ENCODE measurements at regions not wholly inside any gene's neighbourhood (a gene's known extent, or its start where the extent isn't known, plus 50 kb on each side); places are given as distances from the start of the nearest gene placed in this dataset.

GRCh38 chr4:138330531-138330930 is 88.4 kb upstream of the SLC7A11 start:
- H3K36me3 ChIP-seq = no peaks in the 10 kb centered on the region
- no peak for DNase-seq
- no peaks in the 10 kb centered on the region for H3K4me1 ChIP-seq
- intact Hi-C loops (cut with DNase I; ENCODE audit: low total_unique reads) = no loop called here
- H3K27me3 ChIP-seq = no peaks in the 10 kb centered on the region
- H3K4me3 ChIP-seq = no peak overlapping the region
- no peak for TF ChIP-seq POLR2A (IDR thresholded peaks at IDR 0.05)
- TF ChIP-seq, protein P1, sequence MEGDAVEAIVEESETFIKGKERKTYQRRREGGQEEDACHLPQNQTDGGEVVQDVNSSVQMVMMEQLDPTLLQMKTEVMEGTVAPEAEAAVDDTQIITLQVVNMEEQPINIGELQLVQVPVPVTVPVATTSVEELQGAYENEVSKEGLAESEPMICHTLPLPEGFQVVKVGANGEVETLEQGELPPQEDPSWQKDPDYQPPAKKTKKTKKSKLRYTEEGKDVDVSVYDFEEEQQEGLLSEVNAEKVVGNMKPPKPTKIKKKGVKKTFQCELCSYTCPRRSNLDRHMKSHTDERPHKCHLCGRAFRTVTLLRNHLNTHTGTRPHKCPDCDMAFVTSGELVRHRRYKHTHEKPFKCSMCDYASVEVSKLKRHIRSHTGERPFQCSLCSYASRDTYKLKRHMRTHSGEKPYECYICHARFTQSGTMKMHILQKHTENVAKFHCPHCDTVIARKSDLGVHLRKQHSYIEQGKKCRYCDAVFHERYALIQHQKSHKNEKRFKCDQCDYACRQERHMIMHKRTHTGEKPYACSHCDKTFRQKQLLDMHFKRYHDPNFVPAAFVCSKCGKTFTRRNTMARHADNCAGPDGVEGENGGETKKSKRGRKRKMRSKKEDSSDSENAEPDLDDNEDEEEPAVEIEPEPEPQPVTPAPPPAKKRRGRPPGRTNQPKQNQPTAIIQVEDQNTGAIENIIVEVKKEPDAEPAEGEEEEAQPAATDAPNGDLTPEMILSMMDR (IDR thresholded peaks at IDR 0.05) = no peak
- H3K9me3 ChIP-seq = no peaks in the 10 kb centered on the region
- H3K27ac ChIP-seq = no peak overlapping the region

DNA sequence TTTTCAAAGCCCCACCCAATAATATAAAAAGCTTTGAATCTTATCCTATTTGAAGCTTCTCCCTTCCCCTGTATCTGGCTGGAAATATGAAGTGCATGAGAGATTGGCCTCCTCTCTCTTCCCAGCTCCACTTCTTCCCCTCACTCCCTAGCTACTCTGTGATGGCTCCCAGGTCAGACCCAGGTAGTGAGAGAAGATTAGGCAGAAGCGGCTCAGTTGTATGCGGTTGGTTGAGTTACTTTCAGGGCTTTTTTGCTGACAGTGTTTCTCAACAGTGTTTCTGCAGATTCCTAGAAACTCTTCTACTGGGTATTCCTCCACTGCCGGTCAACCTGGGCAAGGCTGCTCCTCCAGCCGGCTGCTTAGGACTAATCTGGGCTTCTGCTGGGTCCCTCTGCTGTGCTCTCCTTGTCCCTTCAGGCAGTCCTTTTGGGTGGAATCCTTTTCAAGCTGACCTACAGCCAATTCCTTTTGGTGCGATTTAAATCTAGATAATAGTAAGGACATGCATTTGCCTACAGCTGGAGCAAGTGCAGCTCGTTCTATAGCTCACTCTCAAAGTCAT is 87.4 kb upstream of the SLC7A11 start:
- H3K27me3 ChIP-seq = no peaks in the 10 kb centered on the region
- TF ChIP-seq, protein P1 (IDR thresholded peaks at IDR 0.05) = no peak
- no peak for TF ChIP-seq POLR2A (IDR thresholded peaks at IDR 0.05)
- no peaks in the 10 kb centered on the region for H3K4me1 ChIP-seq
- H3K36me3 ChIP-seq = no peaks in the 10 kb centered on the region
- intact Hi-C loops (cut with DNase I; ENCODE audit: low total_unique reads) = no loop called here
- H3K4me3 ChIP-seq = no peak overlapping the region
- no peaks in the 10 kb centered on the region for H3K9me3 ChIP-seq
- H3K27ac ChIP-seq = no peak overlapping the region
- no peak for DNase-seq

GRCh38 chr4:138327338-138327737 is 85.2 kb upstream of the SLC7A11 start:
- Histone ChIP-seq H3K4me1 (no peaks in the 10 kb centered on the region), H3K9me3 (no peaks in the 10 kb centered on the region), H3K4me3 (no peak overlapping the region), H3K36me3 (no peaks in the 10 kb centered on the region), H3K27me3 (no peaks in the 10 kb centered on the region), H3K27ac (no peak overlapping the region)
- TF ChIP-seq, protein P1 (IDR thresholded peaks at IDR 0.05) = no peak
- TF ChIP-seq POLR2A (IDR thresholded peaks at IDR 0.05) = no peak
- intact Hi-C loops (cut with DNase I; ENCODE audit: low total_unique reads) = no loop called here
- DNase-seq = no peak

DNA sequence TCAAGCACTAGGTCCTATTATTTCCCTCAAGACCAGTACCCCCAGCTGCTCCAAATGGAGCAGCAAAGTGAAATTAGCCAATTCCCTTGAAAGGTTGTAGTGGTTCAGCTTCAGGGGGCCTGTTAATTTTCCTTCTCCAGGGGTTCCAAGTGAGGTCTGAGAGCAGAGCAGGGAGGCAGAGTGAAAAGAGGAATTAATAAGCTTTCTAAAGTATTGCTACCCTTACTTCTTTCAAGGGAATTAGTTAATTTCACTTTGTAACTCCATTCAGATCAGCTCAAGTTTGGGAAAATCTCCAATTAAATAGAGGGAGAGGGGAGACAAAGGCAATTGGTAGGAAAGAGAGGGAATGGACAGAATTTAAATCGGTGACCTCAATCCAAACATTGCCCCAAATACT is 78.7 kb upstream of the SLC7A11 start:
- Histone ChIP-seq H3K4me3 (no peak overlapping the region), H3K27ac (no peak overlapping the region)
- intact Hi-C loops (cut with DNase I; ENCODE audit: low total_unique reads) = no loop called here

GRCh38 chr4:138320030-138320429 is 77.9 kb upstream of the SLC7A11 start:
- Histone ChIP-seq H3K4me3 (no peak overlapping the region), H3K27ac (no peak overlapping the region), H3K9me3 (no peaks in the 10 kb centered on the region), H3K27me3 (no peaks in the 10 kb centered on the region), H3K4me1 (no peaks in the 10 kb centered on the region), H3K36me3 (no peaks in the 10 kb centered on the region)
- no peak for TF ChIP-seq POLR2A (IDR thresholded peaks at IDR 0.05)
- TF ChIP-seq, protein P1 (IDR thresholded peaks at IDR 0.05) = no peak
- DNase-seq = no peak
- intact Hi-C loops (cut with DNase I; ENCODE audit: low total_unique reads) = no loop called here

More for the DNA sequence above, 78.7 kb upstream of the SLC7A11 start:
- DNase-seq = no peak
- TF ChIP-seq, protein P1 (IDR thresholded peaks at IDR 0.05) = no peak
- TF ChIP-seq POLR2A (IDR thresholded peaks at IDR 0.05) = no peak
- Histone ChIP-seq H3K4me1 (no peaks in the 10 kb centered on the region), H3K9me3 (no peaks in the 10 kb centered on the region), H3K27me3 (no peaks in the 10 kb centered on the region), H3K36me3 (no peaks in the 10 kb centered on the region)

Data from uterus (tissue), 3 donors.